ENCODE measurements at regions not wholly inside any gene's neighbourhood (a gene's known extent, or its start where the extent isn't known, plus 50 kb on each side); places are given as distances from the start of the nearest gene placed in this dataset.
"Not testable (repeated sequence)": the region's sequence is repeated elsewhere in the genome, so short reads cannot be mapped to it uniquely, and the experiment has no call there.

GRCh38 chr17:30597776-30598288 is 120.6 kb downstream of the GOSR1 start:
- Histone ChIP-seq H2AFZ (ENCODE audit: insufficient read depth, low read depth, low read length, poor library complexity, severe bottlenecking) (no peak overlapping the region), H3K4me2 (replicated peaks; ENCODE audit: extremely low read depth, low read length, poor library complexity, severe bottlenecking) (no peak overlapping the region), H3K27ac (ENCODE audit: low read depth in 1 of 2, low read length in 2 of 2) (no peak overlapping the region), H3K9ac (ENCODE audit: insufficient read depth, low read length, poor library complexity, severe bottlenecking) (no peak overlapping the region), H3K4me3 (replicated peaks in 1 of 3; ENCODE audit: low read depth in 2 of 3, low read length in 3 of 3) (no peak overlapping the region), H3K27me3 (ENCODE audit: control insufficient read depth in 2 of 2, insufficient read depth in 2 of 2, low read length in 2 of 2) (no peaks in the 10 kb centered on the region), H3K79me2 (ENCODE audit: insufficient read depth, low read length) (peaks cover 14% of the 10 kb centered on the region), H3K36me3 (replicated peaks in 1 of 2; ENCODE audit: control insufficient read depth in 1 of 2, insufficient read depth in 2 of 2, low read length in 2 of 2) (no peaks in the 10 kb centered on the region), H4K20me1 (ENCODE audit: insufficient read depth, low read length) (no peaks in the 10 kb centered on the region), H3K4me1 (ENCODE audit: control insufficient read depth in 1 of 2, insufficient read depth in 2 of 2, low read length in 2 of 2) (peaks cover 13 to 14% of the 10 kb centered on the region in 2 donors), H3K9me3 (replicated peaks in 1 of 2; ENCODE audit: control insufficient read depth in 1 of 2, insufficient read depth in 1 of 2, low read length in 2 of 2) (no peaks in the 10 kb centered on the region)
- Mint-ChIP-seq H3K4me3 (no peak overlapping the region), H3K9me3 (peaks cover 0 to 9% (median 4%) of the 10 kb centered on the region in 7 donors), H3K4me1 (peaks cover 20% of the 10 kb centered on the region), H3K36me3 (no peaks in the 10 kb centered on the region), H3K27me3 (ENCODE audit: low read depth in 3 of 3) (no peaks in the 10 kb centered on the region), H3K27ac (no peak overlapping the region)
- no peak for DNase-seq
- WGBS (ENCODE audit: insufficient coverage), result no CpG with 5 or more reads among the region's 4 CpGs
- intact Hi-C loops (cut with micrococcal nuclease), result no loop called here
- TF ChIP-seq CTCF (IDR thresholded peaks at IDR 0.05), result no peak

- H3K9me3 ChIP-seq (replicated peaks in 1 of 2; ENCODE audit: control insufficient read depth in 1 of 2, insufficient read depth in 1 of 2, low read length in 2 of 2); H3K36me3 Mint-ChIP-seq; H3K27me3 Mint-ChIP-seq (ENCODE audit: low read depth in 3 of 3); DNase-seq; H3K9ac ChIP-seq (ENCODE audit: insufficient read depth, low read length, poor library complexity, severe bottlenecking); intact Hi-C loops (cut with micrococcal nuclease); H3K27me3 ChIP-seq (ENCODE audit: control insufficient read depth in 2 of 2, insufficient read depth in 2 of 2, low read length in 2 of 2); H3K9me3 Mint-ChIP-seq; H3K36me3 ChIP-seq (replicated peaks in 1 of 2; ENCODE audit: control insufficient read depth in 1 of 2, insufficient read depth in 2 of 2, low read length in 2 of 2); H3K4me3 Mint-ChIP-seq; H3K27ac Mint-ChIP-seq; H3K4me3 ChIP-seq (replicated peaks in 1 of 3; ENCODE audit: low read depth in 2 of 3, low read length in 3 of 3); H4K20me1 ChIP-seq (ENCODE audit: insufficient read depth, low read length); H3K27ac ChIP-seq (ENCODE audit: low read depth in 1 of 2, low read length in 2 of 2); H2AFZ ChIP-seq (ENCODE audit: insufficient read depth, low read depth, low read length, poor library complexity, severe bottlenecking); H3K4me2 ChIP-seq (replicated peaks; ENCODE audit: extremely low read depth, low read length, poor library complexity, severe bottlenecking): not testable (repeated sequence)
- H3K4me1 Mint-ChIP-seq, result peaks cover 17% of the 10 kb centered on the region
- no CpG with 5 or more reads among the region's 8 CpGs for WGBS (ENCODE audit: insufficient coverage)
- Histone ChIP-seq H3K79me2 (ENCODE audit: insufficient read depth, low read length) (peaks cover 12% of the 10 kb centered on the region), H3K4me1 (ENCODE audit: control insufficient read depth in 1 of 2, insufficient read depth in 2 of 2, low read length in 2 of 2) (peaks cover 13 to 14% of the 10 kb centered on the region in 2 donors)
Observed at GRCh38 chr17:30596948-30597775, 120.0 kb downstream of the GOSR1 start.

- H3K27me3 Mint-ChIP-seq (ENCODE audit: low read depth in 3 of 3); H3K4me1 ChIP-seq (ENCODE audit: control insufficient read depth in 1 of 2, insufficient read depth in 2 of 2, low read length in 2 of 2); H3K9me3 ChIP-seq (replicated peaks in 1 of 2; ENCODE audit: control insufficient read depth in 1 of 2, insufficient read depth in 1 of 2, low read length in 2 of 2); H3K4me3 ChIP-seq (replicated peaks in 1 of 3; ENCODE audit: low read depth in 2 of 3, low read length in 3 of 3); H3K4me2 ChIP-seq (replicated peaks; ENCODE audit: extremely low read depth, low read length, poor library complexity, severe bottlenecking); H3K27me3 ChIP-seq (ENCODE audit: control insufficient read depth in 2 of 2, insufficient read depth in 2 of 2, low read length in 2 of 2); H3K27ac ChIP-seq (ENCODE audit: low read depth in 1 of 2, low read length in 2 of 2); H3K9me3 Mint-ChIP-seq; H3K4me1 Mint-ChIP-seq; intact Hi-C loops (cut with micrococcal nuclease); H4K20me1 ChIP-seq (ENCODE audit: insufficient read depth, low read length); H3K36me3 Mint-ChIP-seq; DNase-seq; H3K79me2 ChIP-seq (ENCODE audit: insufficient read depth, low read length); H3K27ac Mint-ChIP-seq; H3K9ac ChIP-seq (ENCODE audit: insufficient read depth, low read length, poor library complexity, severe bottlenecking); H3K4me3 Mint-ChIP-seq; H3K36me3 ChIP-seq (replicated peaks in 1 of 2; ENCODE audit: control insufficient read depth in 1 of 2, insufficient read depth in 2 of 2, low read length in 2 of 2); H2AFZ ChIP-seq (ENCODE audit: insufficient read depth, low read depth, low read length, poor library complexity, severe bottlenecking): not testable (repeated sequence)
- WGBS (ENCODE audit: insufficient coverage), result 100% methylated on average over 3 of the region's 10 CpGs
Observed at GRCh38 chr17:30594953-30595371, 117.8 kb downstream of the GOSR1 start.
